HG02588 (cell line): ENCODE measurements at regions not wholly inside any gene's neighbourhood (a gene's known extent, or its start where the extent isn't known, plus 50 kb on each side); places are given as distances from the start of the nearest gene placed in this dataset.
A peak's percentile ranks its signal among the peaks of the same experiment; 100 is the strongest.

Experiments
- ATAC-seq: cut with Tn5 transposase; IDR thresholded peaks from one replicate; pipeline ENCODE4 v1.9.1; 2021; ENCODE audit warnings: mild to moderate bottlenecking, moderate library complexity; ENCODE audit not compliant: unreplicated experiment

DNA sequence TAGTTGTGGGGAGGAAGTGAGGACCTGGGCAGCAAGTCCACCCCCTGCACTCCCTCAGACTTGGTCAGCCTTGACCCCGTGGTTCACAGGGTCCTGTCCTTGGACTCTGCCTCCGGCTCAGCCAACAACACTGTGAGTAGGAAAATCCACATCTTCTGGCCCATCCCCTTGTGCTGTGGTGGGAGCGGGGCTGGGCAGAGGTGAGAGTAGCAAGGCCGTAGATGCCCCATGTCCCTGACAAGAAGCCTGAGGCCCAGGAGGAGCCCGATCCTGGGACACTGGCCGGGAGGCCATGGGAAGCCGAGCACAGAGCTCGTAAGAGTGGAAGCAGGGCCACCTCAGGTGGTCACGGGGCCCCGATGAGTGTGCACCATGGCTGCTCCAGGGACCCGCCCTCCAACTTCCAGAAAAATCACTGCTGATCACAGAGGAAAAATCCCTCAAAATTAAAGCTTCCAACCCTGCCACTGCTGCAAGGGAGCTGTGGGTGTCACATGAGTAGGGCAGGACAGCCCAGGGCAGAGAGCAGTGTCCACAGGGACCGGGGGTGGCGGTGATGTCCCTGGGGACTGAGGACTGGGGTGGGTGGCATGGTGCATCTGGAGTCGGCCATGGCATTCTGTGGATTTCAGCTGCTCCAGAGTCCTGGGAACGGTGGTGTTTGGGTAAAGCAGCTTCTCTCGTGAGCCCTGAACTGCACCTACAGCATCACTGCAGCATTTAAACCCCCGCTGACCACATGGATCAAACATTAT is 189.4 kb downstream of the DLL1 start:
- ATAC-seq: no peak

DNA sequence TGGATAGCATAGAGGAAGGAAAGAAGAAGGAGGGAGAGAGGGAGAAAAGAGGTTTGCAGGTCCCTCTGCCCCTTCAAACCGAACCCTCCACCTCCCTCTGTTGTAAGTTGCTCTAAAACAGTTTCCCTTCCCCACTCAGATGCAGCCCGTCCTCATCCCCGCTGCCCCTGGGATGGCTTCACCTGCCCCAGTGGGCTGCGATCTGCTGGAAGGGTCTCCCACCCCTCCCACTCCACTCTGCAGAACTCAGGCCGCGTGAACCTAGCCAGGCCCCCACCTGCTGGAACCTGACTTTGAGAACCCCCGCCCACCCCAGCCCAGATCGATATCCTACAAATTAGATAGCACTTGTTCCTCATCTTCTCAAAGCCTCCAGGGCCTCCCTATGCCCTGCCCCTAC is 190.8 kb downstream of the DLL1 start:
- no peak for ATAC-seq

DNA sequence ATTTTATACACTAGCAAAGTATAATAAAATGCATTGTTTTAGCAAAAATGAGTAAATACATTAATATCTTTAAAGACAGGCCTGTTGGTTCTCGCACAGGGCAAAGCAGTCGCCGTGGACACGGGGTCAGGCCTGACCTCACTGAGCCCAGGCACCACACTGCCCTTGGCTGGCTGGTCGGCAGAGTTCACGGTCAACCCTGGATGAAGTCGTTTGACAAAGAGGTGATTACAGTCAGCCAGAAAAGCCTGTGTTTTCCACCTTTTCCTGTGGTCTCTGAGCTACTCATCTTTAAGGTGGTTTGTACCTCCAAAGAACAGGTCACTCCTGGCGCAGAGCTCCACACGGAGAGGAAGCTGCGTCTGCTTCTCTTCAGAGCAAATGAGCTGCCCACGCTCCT is 191.5 kb downstream of the DLL1 start:
- ATAC-seq: no peak

DNA sequence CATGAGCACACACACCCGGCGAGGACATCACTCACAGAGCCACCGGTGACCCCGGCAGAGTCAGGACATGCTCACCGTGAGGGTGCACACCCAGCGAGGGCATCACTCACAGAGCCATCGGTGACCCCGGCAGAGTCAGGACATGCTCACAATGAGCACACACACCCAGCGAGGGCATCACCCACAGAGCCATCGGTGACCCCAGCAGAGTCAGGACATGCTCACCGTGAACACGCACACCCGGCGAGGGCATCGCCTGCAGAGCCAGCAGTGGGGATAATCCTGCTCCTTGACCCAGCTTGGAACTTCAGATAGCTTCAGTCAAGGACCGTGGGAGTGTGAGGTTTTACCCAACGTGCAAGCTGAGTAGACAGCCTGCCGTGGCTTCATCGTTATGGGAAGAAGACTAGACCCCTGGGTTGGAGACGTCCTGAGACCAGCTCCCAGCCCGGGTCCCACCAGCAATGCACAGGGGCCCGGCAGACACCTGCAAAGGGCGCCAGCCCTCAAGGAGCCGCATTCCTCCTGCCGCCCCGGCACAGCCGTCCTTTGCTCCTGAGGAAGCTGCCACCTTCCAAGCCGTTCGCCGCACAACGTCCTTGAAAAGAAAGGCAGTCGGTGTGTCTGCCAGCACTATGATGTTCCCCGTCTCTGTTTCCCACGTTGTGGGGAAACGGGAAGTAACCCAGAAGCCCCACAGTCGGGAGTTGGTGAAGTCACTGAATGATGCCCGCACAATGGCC is 192.3 kb downstream of the DLL1 start:
- ATAC-seq: no peak

DNA sequence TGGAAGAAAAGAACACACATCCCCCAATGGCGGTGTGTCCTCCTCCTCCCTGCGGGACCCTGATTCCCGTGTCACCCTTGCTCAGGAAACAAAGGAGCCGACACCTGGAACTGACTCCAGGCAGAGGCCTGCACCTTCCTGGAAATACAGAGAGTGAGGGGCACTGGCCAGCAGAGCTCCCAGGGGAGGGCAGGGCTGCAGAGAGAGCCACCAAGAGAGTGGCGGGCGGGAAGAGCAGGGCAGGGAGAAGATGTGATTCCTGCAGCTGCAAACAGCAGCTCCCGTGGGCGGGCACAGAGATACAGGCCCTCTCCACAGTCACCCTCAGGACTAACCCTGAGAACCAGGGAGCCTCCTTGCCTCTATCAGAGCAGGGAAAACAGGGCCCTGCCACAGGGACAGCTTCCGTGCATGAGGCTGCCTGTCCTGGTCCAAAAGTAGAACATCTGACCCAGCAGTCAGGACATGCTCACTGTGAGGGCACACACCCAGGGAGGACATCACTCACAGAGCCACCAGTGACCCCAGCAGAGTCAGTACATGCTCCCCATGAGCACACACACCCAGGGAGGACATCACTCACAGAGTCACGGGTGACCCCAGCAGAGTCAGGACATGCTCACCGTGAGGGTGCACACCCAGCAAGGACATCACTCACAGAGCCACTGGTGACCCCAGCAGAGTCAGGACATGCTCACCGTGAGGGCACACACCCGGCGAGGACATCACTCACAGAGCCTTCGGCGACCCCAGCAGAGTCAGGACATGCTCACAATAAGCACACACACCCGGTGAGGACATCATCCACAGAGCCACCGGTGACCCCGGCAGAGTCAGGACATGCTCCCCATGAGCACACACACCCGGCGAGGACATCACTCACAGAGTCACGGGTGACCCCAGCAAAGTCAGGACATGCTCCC is 193.1 kb downstream of the DLL1 start:
- ATAC-seq: no peak

DNA sequence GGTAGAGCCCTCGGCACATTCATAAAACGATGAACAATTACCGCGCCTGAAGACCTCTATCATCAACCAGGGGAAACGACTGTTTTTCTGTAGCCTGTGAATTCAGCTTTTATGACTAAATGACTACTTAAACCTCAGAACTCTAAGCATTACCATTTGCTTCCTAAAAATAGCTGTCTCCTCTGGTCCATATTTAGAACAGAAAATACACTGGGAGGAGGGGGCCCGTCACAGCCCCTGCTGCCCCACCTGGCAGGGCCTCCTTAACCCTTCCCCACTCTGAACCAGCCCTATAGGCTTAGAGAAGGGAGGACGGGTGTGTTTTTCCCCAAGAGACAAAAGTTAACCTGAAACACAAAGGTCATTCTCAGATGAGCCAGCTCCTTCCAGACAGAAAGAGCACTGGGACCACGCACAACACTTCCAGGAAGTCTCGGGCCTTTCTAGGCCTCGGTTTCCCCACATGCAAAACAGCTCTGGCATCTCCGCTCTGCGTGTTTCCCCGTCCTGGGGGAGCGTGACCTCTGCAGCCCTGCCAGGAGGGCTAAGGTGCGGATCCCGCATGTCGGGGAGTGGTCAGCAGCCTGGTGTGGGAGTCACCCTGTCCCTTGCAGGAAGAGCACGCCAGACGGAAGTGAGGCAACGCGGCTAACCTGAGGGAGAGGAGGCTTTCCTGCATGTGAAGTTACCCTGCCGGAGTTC is 193.9 kb downstream of the DLL1 start:
- ATAC-seq: no peak

DNA sequence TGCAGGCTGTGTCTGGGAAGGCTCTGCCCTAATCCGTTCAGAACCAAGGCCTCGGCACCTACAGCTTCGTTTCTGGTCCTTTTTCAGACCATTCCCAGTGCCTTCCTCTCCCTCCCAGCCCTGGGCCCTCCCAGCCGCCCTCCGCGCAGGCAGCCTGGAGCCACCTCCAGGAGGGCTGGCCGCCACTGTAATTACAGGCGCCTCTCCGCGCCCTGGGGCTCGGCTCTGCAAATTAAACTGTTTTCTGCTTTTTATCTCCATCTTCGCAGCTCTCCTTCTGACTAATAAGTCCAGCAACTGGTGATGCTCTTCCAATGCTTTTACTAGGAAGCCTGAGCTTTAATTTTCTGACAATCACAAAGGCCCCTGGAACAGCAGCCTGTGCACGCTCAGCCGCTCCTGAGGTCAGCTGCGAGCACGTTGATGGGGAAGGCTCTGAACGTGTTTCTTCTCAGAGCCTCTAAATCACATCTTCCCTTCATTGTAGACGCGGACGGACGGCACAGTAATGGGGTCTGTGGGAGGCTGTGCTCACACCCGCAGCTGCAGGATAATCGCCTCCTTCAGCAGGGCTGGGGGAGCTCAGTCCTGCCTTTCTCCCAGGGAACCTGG is 194.6 kb downstream of the DLL1 start:
- ATAC-seq: no peak

DNA sequence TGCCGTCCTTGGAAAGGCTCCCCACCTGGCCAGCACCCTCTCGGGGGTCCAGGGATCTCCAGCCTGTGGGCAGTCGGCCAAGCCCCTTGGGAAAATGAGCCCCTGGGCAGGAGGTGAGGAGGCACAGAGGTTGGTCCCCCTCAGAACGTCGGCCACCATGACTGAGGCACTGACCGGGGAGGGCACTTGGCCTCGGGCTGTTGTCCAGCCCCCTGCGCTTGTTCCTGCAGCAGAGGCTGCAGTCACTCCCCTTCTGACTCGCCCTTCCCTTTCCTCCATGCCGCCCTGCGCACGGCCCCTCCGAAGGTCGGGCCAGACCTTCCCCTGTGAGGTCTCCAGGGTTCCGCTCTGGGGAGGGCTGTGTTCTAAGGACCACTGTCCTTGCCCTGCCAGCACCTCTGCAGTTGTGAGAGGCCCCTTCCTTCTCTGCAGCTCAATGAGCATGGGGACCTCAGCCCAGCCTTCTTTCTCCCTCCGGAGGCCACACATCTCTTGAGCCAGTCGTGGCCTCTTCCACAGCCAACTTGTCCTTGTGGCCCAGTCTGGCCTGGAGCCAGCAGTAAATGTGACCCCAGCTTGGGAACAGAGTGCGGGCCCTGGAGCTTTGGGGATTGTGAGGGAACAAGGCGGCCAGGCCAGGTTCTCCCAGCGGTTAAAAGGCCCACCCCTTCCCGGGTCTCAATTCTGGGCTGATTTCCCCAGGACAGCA is 195.5 kb downstream of the DLL1 start:
- ATAC-seq: no peak

DNA sequence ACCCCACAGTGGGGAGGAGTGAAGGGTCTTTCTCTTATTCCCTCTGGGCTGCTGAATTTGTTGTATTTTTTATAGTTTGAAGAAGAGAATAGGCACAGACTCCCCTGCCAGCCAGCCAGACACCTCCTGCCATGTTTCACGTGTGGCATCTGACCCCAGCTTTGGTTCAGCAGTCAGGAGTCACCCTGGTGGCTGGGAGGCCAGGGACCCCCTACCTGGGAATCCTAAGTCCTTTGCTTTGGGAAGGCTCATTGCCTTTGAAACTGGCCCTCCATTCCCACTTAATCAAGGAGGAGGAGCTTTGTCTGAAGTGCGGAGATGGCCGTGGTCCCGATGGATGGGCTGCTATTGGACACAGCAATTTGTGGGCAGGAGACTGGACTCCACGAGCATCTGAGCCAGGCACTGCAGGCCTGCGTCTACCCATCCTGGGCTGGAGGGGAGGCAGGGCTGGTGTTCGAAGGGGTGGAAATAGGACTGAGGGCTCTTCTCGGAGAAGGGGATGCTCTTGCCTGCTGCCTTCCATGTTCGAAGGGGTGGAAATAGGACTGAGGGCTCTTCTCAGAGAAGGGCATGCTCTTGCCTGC is 196.1 kb downstream of the DLL1 start:
- no peak for ATAC-seq

DNA sequence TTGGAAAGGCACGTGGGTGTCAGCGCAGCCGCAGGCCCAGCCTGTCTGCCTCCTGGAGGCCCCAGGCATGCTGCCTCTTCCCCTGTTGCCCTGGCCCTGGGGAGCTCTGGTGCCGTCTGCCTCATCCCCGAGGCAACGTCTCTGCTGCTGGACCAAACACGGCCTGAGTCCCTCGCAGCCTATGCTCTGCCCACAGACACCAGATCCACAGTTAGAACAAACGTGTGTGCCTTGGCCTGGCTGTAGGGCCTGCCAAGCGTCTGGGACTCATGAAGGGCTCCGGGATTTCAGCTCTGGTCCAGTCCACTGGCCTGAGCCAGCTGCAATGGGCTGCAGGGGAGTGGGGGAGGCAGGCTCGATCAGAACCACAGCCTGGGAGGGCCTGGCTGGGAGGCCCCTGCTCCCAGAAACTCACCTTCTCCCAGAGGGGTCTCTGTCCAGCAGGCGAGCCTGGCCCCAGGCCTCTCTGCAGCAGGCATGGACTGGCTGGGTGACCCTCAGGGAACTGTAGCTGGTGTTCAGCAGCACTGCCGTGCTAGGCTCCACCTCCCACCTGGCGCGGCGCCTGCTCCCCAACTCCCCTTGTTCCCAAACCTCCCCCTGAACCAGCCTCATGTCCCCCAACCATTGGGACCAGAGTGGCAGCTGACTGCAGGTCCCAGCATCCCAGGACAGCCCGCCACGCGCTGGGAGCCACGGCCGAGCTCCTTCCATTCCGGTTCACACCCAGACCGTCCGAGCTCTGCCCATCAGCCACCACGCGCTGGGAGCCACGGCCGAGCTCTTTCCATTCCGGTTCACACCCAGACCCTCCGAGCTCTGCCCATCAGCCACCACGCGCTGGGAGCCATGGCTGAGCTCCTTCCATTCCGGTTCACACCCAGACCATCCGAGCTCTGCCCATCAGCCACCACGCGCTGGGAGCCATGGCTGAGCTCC is 197.0 kb downstream of the DLL1 start:
- no peak for ATAC-seq

DNA sequence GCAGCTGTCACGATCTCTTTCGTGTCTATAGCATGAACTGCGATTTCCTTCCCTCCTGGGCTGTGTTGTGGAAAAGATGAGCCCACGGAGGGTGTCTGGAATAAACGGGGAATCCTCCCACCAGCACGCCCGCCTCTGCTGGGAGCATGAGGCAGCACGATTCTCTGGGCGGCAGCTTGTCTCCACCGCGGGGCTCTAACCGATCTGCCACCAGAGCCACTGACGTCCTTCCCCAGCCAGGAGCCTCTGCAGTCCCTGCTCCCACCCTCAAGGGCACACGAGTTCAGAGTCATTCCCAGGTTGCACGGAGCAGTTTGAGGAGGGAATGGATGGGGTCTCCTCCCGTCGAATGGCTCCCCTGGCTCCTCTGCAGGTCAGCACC is 197.6 kb downstream of the DLL1 start:
- no peak for ATAC-seq

DNA sequence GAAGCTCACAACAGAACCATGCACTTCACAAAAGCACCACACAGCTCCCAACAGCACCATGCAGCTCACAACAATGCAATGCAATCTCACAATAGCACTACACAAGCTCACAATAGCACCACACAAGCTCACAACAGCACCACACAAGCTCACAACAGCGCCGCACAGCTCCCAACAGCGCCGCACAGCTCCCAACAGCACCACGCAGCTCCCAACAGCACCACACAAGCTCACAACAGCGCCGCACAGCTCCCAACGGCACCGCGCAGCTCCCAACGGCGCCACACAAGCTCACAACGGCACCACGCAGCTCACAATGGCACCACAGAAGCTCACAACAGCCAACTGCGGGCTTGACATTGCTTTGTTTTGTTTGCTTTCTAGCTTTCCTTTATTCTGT is 198.1 kb downstream of the DLL1 start:
- no peak for ATAC-seq

DNA sequence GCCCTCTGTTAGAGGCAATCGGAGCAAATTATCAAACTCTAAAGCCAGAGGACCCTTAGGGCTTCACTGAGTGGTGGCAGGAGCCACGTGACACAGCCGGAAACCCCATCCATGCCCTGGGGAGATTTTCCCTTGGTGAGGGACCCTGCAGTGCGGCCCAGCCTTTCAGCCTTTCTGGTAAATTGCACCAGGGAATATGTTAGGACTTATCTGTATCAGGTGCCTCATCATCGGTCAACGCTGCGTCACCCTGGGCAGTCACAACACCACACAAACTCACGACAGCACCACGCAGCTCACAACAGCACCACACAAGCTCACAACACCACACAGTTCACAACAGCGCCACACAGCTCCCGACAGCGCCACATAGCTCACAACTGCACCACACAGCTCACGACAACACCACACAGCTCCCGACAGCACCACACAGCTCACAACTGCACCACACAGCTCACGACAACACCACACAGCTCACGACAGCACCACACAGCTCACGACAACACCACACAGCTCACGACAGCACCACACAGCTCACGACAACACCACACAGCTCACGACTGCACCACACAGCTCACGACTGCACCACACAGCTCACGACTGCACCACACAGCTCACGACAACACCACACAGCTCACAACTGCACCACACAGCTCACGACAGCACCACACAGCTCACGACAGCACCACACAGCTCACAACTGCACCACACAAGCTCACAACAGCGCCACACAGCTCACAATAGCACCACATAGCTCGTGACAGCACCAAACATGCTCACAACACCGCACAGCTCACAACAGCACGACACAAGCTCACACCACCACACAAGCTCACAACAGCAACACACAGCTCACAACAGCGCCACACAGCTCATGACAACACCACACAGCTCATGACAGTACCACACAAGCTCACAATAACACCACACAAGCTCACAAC is 199.0 kb downstream of the DLL1 start:
- ATAC-seq: no peak

DNA sequence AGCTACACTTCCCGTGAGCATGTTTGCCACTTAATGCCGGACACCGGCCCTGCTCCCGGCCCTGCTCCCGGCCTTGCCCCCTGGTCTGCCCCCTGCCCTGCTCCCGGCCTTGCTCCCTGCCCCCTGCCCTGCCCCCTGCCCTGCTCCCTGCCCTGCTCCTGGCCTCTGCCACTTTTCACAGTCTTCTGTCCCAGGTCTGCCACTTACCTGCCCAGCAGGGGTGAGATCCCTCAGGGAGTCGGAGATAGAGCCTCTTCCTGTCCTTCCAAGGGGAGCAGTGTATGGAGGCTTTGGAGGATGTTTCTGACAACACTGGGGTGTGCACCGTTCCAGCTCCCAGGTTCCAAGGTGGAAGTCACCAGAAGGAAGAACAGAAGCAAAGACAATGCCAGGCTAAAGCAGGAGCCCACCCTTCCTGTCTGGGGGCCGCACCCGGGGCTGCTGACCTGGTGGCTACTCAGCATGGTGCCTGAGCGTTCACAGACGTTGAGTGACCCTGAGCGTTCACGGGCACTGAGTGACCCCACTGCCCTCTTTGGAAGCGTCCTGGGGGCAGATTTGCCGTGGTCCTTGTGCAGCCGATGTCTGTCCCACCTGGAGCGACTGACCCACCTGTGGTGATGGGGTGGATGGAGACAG is 199.8 kb downstream of the DLL1 start:
- no peak for ATAC-seq

DNA sequence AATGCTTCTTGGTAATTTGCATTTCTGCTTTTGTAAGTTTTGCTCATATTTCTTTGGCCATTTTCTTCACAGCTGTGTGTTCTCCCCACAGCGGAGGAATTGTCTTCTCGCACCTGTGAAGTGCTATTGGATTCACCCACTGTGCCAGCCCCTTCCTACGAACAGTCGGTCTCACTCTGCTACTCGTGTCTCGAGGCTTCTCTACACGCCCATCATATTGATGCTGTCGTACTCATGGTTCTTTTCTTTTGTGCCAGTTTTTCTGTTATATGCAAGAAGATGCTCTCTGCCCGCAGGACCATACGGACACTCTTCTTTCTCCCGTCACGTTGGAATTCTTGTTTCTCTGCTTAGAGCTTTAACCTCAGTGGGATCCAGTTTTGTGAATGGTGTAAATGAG is 200.3 kb downstream of the DLL1 start:
- ATAC-seq: no peak

DNA sequence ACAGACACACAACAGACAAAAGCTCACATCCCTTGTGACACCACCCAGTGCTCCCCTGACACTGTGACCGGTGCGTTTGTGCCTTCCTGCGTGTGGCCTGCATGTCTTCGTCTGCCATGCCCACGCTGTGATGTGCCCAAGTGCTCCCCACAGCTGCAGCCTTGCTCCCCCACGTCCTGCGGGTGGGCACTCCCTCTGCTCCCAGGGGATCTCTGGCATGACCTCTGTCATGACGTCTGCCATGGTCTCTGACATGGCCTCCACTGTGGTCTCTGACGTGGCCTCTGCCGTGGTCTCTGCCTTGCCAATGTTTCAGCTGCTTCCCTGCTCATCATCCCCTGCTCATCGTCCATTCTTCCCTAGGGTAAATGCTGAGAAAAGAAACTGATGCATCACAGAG is 200.9 kb downstream of the DLL1 start:
- ATAC-seq: peak; percentile 10

DNA sequence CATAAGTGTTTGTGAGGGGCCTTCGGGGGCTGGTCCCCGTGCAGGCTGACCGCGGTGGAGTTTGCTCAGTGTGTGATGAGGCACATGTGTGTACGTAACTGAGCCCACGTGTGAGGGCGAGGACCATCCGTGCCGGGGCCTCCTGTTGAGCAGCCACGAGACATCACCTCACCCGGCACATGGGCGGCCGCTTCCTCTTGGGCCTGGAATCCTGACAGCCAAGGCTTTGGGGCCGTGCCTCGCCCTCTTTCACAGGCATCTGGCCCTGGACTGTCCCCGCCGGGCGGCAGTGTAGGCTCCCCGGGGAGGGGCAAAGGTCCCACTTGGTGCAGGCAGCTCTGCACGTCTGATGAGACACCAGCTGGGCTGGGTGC is 202.3 kb downstream of the DLL1 start:
- ATAC-seq: no peak
